Midbrain (tissue), 1 donor: ENCODE measurements at regions not wholly inside any gene's neighbourhood (a gene's known extent, or its start where the extent isn't known, plus 50 kb on each side); places are given as distances from the start of the nearest gene placed in this dataset.
"Not testable (repeated sequence)": the region's sequence is repeated elsewhere in the genome, so short reads cannot be mapped to it uniquely, and the experiment has no call there.

ENCODE experiments used
- DNase-seq: peaks from one replicate; lab custom pipeline; 2025; lab: John Stamatoyannopoulos, UW

DNA sequence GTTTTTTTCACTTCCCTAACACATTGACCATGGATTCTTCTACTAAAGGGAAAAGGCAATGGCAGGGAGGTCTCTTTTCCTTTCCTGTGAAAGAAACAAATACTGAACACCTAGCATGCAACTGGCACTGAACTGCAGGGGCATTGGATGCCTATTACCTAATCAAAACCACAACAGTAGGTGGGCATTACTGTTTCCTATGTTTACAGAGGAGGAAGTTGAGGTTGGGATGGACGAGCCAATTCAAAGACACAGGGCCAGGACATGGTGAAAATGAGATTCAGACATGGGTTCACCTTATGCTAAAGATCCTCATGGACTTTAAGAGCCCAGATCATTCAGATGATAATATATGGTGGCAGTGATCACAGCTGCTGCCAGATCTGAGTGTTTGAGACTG lies 407.0 kb downstream of the MIAT start:
- DNase-seq = no peak

GRCh38 chr22:27065279-27065678 lies 407.9 kb downstream of the MIAT start:
- DNase-seq = no peak

GRCh38 chr22:27066856-27067255 lies 409.5 kb downstream of the MIAT start:
- DNase-seq = no peak

- DNase-seq = no peak
Measured at GRCh38 chr22:27068121-27068520, 410.7 kb downstream of the MIAT start.

GRCh38 chr22:27070594-27070993 lies 413.2 kb downstream of the MIAT start:
- DNase-seq = no peak

- peak; percentile 8 for DNase-seq
Measured at GRCh38 chr22:27073601-27074425, 416.4 kb downstream of the MIAT start.

DNA sequence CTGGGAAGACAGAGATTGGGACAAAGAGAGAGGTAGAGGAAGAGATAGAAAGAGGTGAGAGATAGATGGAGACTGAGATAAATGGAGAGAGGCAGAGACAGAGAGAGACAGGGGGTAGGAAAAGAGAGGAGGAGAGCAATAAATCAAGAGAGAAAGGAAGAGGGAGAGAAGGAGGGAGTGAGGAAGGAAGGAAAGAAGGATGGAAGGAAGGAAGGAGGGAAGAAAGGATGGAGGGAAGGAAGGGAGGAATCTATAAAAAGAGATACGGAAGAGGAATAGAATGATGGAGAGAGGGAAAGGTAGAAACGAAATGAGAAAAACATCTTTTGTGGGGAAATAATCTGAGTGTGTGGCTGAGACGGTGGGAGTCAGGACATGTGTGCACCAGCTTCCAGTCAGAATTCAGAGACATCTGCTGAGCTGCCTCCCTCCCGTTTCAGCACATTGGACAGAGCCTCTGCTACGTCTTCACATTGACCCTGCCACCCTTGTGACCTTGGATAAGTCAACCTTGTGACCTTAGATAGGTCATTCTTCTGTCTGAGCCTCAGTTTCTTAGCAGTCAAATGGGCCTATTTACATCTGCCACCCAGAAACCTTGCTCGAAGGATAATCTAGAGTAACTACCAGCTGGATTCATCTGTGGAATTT lies 417.8 kb downstream of the MIAT start:
- no peak for DNase-seq

GRCh38 chr22:27075891-27076290 lies 418.5 kb downstream of the MIAT start:
- DNase-seq = no peak

DNA sequence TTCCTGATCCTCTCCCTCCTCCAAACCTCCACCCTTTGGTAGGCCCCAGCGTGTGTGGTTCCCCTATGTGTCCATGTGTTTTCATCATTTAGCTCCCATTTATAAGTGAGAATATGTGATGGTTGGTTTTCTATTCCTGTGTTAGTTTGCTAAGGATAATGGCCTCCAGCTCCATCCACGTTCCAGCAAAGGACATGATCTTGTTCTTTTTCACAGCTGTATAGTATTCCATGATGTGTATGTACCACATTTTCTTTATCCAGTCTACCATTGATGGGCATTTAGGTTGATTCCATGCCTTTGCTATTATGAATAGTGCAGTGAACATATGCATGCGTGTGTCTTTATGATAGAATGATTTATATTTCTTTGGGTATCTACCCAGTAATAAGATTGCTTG lies 420.7 kb downstream of the MIAT start:
- not testable (repeated sequence) for DNase-seq

- DNase-seq = no peak
Measured at GRCh38 chr22:27080036-27080578, 422.7 kb downstream of the MIAT start.

DNA sequence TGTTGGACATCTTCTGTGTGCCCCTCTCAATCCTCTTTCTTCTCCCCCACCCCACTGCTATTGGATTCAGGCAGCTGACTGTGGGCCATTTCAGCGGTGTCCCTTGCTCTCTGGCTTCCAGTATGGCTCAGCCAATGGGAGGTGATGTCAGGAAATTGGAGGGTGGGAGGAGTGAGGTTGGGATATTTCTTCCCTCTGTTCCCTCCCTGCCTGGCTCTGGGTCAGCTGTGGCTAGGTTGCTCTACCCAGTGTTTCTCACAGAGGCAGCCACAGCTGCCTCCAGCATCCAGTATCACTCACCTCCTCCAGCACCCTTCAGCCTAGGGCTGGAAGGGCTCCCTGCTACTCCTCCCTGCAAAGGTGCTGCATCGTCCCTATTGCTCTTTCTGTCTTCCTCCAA lies 423.5 kb downstream of the MIAT start:
- DNase-seq = no peak

DNA sequence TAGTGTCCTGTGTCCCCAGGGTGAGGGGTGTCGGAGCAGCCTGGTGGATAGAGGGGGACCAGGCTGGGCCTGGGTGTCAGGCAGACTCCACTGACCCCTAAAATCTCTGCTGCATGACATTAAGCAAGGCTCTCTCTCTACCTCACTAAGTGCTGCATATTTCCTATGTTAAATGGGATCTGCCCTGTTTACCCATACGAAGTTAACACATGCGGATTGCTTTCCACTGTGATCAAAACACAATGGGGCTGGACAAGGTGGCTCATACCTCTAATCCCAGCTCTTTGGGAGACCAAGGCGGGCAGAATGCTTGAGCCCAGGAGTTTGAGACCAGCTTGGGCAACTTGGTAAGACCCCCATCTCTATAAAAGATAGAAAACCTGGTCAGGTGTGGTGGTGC lies 426.2 kb downstream of the MIAT start:
- no peak for DNase-seq

GRCh38 chr22:27084130-27084529 lies 426.7 kb downstream of the MIAT start:
- DNase-seq = no peak

DNA sequence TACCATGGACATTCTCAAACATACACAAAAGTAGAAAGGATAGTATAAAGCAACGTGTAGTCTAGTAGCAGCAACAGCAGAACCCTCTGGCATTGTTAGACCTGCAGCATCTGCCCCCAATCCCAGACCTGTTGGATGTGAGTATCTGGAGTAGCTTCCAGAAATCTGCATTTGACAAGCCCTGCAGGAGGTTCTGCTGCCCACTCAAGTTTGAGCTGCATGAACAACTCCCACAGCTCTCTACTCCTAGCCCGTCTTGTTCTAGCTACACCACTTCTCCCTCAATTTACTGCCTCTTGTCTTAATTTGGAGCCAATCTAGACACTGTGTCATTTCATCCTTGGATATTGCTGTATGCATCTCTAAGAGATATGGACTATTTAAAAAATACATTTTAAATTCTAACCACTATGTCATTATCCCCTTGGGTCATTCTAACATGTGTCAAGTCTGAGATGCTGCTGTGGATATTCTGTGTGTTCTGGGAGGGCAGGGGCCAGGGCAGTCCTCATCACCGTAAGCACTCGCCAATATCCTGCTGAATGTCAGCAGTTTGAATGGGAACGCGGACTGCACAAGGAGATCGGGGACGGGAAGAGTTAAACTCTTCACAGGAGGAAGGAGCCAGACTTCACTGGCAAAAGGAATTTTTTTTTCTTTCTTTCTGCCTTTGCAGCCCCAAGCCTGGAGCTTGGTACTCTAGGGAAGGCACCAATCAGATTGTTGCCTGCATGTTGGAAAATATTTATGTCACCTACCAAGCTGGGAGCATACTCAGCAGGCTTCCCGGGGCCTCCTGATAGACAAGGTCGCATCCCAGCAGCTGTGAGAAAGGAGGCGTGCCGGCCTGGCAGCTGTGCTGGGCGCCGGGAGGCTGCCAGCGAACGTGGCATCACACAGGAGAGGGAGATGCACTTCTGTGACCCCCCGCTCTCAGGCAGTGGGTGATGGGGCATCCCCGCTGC lies 429.0 kb downstream of the MIAT start:
- no peak for DNase-seq

DNA sequence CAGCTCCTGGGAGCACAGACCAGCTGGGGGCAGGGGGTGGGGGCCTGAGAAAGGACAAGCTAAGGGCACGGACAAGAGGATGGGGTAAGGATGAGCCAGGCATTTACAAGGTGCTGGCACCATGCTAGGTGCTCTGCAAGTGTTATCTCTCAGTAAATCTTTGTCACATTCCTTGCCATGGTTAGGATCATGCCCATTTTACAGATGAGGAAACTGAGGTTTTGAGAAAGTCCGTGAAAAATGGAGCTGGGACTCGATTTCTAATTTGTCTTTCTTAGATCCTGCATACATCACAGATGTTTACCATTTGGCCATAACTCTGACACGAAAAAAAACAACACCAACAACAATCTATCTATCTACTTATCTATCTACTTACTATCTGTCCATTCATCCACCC lies 429.7 kb downstream of the MIAT start:
- DNase-seq = no peak

DNA sequence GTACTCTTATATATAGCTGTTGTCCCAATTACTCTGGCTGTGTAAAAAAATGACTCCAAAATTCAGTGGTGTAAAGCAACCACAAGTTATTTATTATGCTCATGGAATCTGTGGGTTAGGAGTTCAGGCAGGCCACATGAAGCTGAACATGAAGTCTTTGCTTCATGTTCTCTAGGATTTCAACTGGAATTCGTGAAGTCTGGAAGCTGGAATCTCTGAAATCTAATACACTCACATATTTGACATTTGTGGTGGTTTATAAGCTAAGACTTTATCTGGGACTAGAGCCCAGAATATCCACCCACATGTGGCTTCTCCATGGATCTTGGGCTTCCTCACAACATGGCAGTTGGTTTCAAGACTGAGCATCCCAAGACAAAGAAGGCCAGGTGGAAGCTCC lies 430.6 kb downstream of the MIAT start:
- no peak for DNase-seq

- no peak for DNase-seq
Measured at GRCh38 chr22:27089264-27089663, 431.9 kb downstream of the MIAT start.

DNA sequence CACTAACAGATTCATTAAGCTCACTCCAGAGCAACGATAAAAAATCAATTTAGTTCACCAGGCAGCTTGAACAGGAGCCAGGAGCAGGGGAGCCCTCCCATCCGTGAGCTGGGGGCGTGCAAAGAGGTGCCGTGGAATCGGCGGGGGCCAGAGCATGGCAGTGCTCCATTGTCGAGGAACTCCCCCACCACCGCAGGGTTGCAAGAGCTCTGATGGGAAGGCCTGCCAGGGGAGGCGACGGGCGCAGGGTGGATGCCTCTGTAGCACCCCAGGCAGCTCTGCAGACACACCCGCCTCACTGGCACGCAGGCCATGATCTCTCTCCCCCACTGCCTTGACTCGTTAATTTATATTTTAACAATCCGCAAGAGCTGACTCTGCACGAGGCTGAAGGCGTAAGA lies 433.2 kb downstream of the MIAT start:
- no peak for DNase-seq

DNA sequence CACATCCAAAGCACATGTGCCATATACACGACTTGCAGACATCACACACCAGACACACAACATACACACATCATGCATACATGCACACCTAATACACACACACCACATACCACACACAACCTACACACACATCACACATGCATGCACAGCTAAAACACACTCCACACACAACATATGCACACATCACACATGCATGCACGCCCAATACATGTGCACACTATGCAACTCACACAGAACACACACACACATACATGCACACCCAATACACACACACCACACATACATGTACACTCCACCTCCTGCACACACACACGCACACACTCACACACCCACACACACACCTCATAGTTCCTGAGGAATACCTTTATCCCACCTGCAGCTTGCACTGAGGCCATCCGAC lies 436.0 kb downstream of the MIAT start:
- DNase-seq = no peak

GRCh38 chr22:27094633-27095308 lies 437.4 kb downstream of the MIAT start:
- no peak for DNase-seq

DNA sequence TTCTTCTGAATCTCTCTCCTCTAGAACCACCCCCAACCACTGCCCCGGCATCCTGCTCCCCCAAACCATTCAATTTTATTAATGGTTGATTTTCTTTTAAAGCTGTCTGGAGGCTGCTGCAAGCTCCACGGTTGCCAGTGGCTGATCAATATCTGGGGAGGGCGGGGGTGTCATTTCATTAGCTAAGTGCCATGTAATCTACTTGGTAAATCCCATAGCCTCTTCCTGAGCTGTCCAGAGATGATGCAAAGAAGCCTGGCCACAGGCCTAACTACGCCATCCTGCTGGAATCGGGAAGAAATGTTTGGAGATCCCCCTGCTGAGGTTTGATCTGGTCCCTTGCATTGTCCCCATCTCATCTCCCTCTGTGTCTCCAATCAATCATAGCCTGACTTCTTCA lies 440.1 kb downstream of the MIAT start:
- no peak for DNase-seq

GRCh38 chr22:27097933-27098332 lies 440.5 kb downstream of the MIAT start:
- no peak for DNase-seq
